GM18505 (cell line): ENCODE measurements at regions not wholly inside any gene's neighbourhood (a gene's known extent, or its start where the extent isn't known, plus 50 kb on each side); places are given as distances from the start of the nearest gene placed in this dataset.
"Not testable (repeated sequence)": the region's sequence is repeated elsewhere in the genome, so short reads cannot be mapped to it uniquely, and the experiment has no call there.

Experiments used
- ATAC-seq: cut with Tn5 transposase; IDR thresholded peaks from one replicate; pipeline ENCODE4 v1.9.1; 2021; ENCODE audit not compliant: unreplicated experiment
- POLR2A ChIP-seq: IDR thresholded peaks from 4 replicates; pipeline ENCODE4 v1.6.1; 2011; ENCODE audit warnings: borderline replicate concordance; ENCODE audit not compliant: insufficient read depth, insufficient read length; ENCODE audit errors: extremely low read depth

GRCh38 chr13:89204435-89204834 lies 1533.3 kb downstream of the SLITRK5 start:
- ATAC-seq, result no peak
- no peak for TF ChIP-seq POLR2A

GRCh38 chr13:89205856-89206520 lies 1534.8 kb downstream of the SLITRK5 start:
- no peak for ATAC-seq
- TF ChIP-seq POLR2A, result no peak

- no peak for ATAC-seq
- TF ChIP-seq POLR2A, result no peak
Observed at GRCh38 chr13:89212186-89212585, 1541.0 kb downstream of the SLITRK5 start.

- ATAC-seq, result no peak
- no peak for TF ChIP-seq POLR2A
Observed at GRCh38 chr13:89214185-89214584, 1543.0 kb downstream of the SLITRK5 start.

GRCh38 chr13:89215319-89215718 lies 1544.1 kb downstream of the SLITRK5 start:
- ATAC-seq, result not testable (repeated sequence)

- ATAC-seq, result no peak
- TF ChIP-seq POLR2A, result no peak
Observed at GRCh38 chr13:89217813-89218212, 1546.6 kb downstream of the SLITRK5 start.

GRCh38 chr13:89221557-89222158 lies 1550.5 kb downstream of the SLITRK5 start:
- no peak for ATAC-seq
- no peak for TF ChIP-seq POLR2A

GRCh38 chr13:89227356-89227755 lies 1556.2 kb downstream of the SLITRK5 start:
- no peak for ATAC-seq
- no peak for TF ChIP-seq POLR2A

GRCh38 chr13:89238496-89238895 lies 1567.3 kb downstream of the SLITRK5 start:
- TF ChIP-seq POLR2A, result no peak

GRCh38 chr13:89239361-89240127 lies 1568.4 kb downstream of the SLITRK5 start:
- no peak for TF ChIP-seq POLR2A
- ATAC-seq, result no peak

More at GRCh38 chr13:89238496-89238895, 1567.3 kb downstream of the SLITRK5 start:
- no peak for ATAC-seq

GRCh38 chr13:89255844-89256406 lies 1584.8 kb downstream of the SLITRK5 start:
- no peak for ATAC-seq
- no peak for TF ChIP-seq POLR2A

- ATAC-seq, result no peak
- no peak for TF ChIP-seq POLR2A
Observed at GRCh38 chr13:89267734-89268133, 1596.6 kb downstream of the SLITRK5 start.

- TF ChIP-seq POLR2A, result no peak
- ATAC-seq, result no peak
Observed at GRCh38 chr13:89269737-89270136, 1598.6 kb downstream of the SLITRK5 start.
